HG03066 (cell line): ENCODE measurements at regions not wholly inside any gene's neighbourhood (a gene's known extent, or its start where the extent isn't known, plus 50 kb on each side); places are given as distances from the start of the nearest gene placed in this dataset.

Experiments used
- ATAC-seq: cut with Tn5 transposase; IDR thresholded peaks from one replicate; pipeline ENCODE4 v1.9.1; 2021; ENCODE audit warnings: low read depth; ENCODE audit not compliant: unreplicated experiment

GRCh38 chr15:95394186-95395067 lies 936.1 kb upstream of the NR2F2 start:
- ATAC-seq: no peak

- no peak for ATAC-seq
Measured at GRCh38 chr15:95400428-95400827, 930.1 kb upstream of the NR2F2 start.

- no peak for ATAC-seq
Measured at GRCh38 chr15:95401587-95401986, 928.9 kb upstream of the NR2F2 start.

GRCh38 chr15:95405447-95405846 lies 925.1 kb upstream of the NR2F2 start:
- ATAC-seq: no peak

- ATAC-seq: no peak
Measured at GRCh38 chr15:95407534-95407933, 923.0 kb upstream of the NR2F2 start.

GRCh38 chr15:95409211-95409610 lies 921.3 kb upstream of the NR2F2 start:
- ATAC-seq: no peak

GRCh38 chr15:95409626-95410310 lies 920.7 kb upstream of the NR2F2 start:
- no peak for ATAC-seq

DNA sequence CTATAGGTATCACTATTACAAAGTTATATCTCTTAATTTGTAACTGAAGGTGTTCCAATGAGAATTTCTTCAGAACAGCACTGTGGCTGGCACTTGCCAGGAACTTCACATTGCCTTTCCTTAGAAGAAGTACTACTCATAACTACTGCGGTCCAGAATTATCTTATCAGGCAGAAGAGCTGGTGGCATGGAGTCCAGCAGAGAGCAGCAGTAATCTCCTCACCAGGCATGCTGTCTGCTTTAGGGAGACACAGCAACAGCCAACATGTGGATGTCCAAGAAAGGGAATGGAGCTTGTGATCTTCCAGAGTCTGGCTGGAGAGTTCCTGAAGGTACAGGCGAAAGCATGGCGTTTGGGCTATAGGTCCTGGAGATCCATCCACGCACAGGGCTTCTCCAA lies 919.7 kb upstream of the NR2F2 start:
- ATAC-seq: no peak

DNA sequence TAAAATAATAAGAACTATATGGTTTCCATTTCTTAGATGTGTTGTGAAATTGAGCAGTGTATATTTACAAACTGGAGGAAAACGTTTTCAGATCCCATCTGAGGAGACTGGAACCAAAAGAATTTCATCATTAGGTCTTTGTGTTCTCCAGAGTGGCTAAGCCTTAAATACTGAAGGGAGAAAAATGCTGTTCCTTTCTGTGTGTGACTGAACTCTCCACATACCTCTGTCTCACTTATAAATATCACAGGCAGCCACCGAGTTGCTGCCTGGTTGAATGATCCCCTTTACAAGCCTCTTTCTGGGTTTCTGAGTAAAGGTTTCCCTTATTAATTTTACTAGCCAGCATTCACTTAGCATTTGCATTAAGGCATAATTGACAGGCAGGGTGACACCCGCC lies 913.9 kb upstream of the NR2F2 start:
- no peak for ATAC-seq

DNA sequence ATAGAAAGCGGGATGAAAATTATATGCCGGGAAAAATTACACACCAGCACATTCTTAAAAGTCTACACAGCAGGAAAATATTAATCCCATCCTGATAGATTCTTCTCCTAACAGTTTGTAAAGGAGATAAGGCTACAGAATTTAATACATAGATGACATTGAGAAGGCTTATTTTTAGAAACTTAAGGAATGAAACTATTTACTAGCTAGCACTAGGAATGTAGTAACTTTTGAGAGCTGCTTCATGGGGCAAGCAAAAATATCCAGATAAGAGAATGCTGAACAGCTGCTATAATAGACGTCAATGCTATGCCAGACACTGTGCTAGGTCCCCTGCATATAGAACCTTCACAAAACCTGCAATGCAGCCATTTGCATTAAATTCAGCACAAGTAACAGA lies 912.7 kb upstream of the NR2F2 start:
- ATAC-seq: no peak

DNA sequence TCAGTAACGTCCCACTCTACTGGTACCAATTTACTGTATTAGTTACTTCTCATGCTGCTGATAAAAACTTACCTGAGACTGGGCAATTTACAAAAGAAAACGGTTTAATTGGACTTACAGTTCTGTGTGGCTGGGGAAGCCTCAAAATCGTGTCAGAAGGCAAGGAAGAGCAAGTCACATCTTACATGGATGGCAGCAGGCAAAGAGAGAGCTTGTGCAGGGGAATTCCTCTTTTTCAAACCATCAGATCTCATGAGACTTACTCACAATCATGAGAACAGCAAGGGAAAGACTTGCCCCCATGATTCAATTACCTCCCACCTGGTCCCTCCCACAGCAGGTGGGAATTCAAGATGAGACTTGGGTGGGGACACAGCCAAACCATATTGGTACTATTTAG lies 908.2 kb upstream of the NR2F2 start:
- ATAC-seq: no peak

DNA sequence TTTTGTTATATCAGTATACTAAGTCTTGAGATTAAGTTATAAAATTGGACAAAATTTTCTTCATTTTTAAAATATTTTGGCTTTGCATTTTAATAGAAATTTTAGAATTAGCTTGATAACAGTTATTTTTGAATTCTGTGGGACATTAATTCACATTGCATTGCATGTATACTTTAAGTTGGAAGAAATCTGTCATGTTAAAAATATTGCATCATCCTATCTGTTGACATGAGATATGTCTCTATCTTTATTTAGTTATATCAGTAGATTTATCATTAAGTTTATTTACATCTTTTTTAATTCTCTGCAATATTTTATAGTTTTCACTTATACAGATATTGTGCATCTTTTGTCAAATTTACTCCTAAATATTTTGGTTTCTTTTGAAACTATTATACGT lies 904.6 kb upstream of the NR2F2 start:
- no peak for ATAC-seq

DNA sequence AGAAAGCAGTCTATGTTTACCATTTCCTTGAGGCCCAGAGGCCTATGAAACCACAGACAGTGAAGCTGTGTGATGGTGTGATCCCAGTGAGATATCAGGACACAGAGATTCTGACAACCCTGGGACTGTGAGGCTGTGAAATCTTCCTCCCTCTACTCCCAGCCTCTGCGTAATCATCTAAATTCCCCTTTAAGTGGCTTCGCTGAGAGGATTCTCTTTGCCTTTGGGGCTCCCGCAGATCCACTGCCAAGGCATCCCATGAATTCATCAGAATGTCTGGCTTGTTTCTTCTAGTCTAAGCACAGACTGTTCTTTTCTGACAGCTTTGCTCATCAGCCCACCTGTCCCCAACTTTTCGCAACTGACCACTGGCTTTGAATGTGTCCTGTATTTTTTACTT lies 901.2 kb upstream of the NR2F2 start:
- ATAC-seq: no peak

- ATAC-seq: no peak
Measured at GRCh38 chr15:95431518-95431917, 899.0 kb upstream of the NR2F2 start.

- no peak for ATAC-seq
Measured at GRCh38 chr15:95432878-95433405, 897.6 kb upstream of the NR2F2 start.

DNA sequence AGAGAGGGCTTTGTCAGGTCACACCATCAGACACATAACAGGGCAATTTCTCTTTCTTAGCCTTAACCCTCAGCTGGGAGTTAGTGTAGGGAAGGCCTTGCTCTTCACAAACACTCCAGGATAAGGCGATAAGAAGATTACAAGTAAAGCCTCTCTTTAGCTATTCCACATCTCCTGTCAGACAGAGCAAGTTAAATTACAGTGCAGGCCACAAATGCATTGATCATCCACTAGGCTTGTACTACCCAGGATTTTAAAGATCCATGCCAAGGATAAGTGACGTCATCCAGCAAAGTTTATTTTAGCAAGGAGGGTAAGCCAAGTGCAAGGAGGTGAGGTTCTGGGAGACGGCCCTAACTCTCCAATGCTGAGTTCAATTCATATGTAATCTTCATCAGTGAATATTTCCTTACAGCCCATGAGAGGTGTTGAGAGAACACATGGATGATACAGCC lies 890.6 kb upstream of the NR2F2 start:
- no peak for ATAC-seq

- no peak for ATAC-seq
Measured at GRCh38 chr15:95440712-95441111, 889.8 kb upstream of the NR2F2 start.

DNA sequence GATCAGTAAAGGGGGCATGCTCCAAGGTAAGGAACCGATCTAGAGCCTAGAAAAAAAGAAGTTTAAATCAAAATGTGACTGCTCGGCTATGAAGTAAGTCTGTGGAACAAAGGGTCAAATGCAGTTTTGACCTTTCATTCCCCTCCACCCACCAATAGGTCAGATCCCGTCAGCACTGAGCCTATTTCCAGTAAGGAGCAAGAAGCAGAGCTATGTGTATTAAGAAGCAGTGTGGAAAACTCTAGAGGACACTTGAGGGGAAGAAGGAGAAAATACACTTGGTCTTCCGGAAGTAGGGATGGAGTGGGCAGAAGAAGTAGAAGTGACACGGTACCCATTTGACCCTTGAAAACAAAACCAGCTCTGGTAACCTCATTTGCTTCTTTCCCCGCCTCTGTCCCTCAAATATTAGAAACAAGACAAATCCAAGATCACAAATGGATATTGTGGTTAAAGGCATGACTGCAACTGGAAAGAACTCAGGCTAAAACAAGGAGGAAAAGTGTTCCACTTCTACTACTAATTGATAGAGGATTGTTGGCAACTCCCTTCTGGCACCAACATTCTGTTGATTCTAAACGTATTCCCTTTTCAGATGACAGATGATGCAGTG lies 888.3 kb upstream of the NR2F2 start:
- no peak for ATAC-seq

DNA sequence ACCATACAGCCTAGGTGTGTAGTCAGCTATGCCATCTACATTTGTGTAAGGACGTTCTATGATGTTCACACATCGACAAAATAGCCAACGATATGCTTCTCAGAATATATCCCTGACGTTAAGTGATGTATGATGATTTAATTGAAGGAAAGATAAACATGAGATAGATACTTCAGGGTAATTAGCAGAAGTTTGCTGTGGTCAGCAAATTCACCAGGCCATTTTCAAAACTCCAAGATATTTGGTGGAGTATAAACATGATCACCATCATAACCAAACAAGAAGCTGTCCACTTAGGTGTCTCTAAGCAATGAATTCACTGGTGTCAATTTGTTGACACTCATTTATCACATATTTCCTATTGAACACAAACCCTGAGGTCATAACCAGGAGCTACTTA lies 885.6 kb upstream of the NR2F2 start:
- ATAC-seq: no peak

DNA sequence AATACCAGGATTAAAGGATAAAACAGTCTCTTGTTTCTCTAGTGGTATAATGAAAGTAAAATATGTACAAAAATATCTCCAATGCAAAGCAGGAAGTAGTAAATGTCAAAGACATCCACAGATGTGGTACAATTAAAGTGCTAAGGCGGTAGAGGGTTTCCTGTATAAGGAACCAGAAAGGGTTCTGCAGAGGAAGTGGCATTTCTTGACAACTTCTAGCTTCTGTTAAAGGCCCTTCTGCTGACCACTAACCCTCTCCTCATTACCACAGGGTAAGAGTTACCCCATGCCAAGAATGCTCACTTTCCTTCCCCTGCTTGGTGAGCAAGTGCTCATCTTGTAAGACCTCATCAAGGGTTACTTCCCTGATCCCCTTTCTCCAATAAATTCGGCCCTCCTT lies 883.6 kb upstream of the NR2F2 start:
- no peak for ATAC-seq

- ATAC-seq: no peak
Measured at GRCh38 chr15:95447486-95447885, 883.0 kb upstream of the NR2F2 start.
